ENCODE measurements at regions not wholly inside any gene's neighbourhood (a gene's known extent, or its start where the extent isn't known, plus 50 kb on each side); places are given as distances from the start of the nearest gene placed in this dataset.

- no peak for FAIRE-seq
- H3K9ac ChIP-seq (ENCODE audit: control insufficient read depth, extremely low read depth, insufficient read depth, low read length), result no peak overlapping the region
- dilution Hi-C loops (cut with MboI; ENCODE audit: extremely low pct_ligation_motif_present, low sequenced_read_pairs), result no loop called here
These were observed 1078.8 kb downstream of the TAF11L14 start for GRCh38 chr5:18712936-18713485.

GRCh38 chr5:18720002-18720401 is 1085.7 kb downstream of the TAF11L14 start:
- FAIRE-seq, result no peak
- Histone ChIP-seq H2AFZ (ENCODE audit: control insufficient read depth, low read length) (no peak overlapping the region), H3K4me3 (ENCODE audit: control insufficient read depth in 2 of 3, extremely low read depth in 1 of 3, insufficient read depth in 2 of 3, low read depth in 1 of 3, low read length in 3 of 3) (no peak overlapping the region), H3K27me3 (ENCODE audit: control insufficient read depth, extremely low read depth, insufficient read depth, low read length) (no peaks in the 10 kb centered on the region), H3K9me3 (ENCODE audit: control insufficient read depth, low read depth, low read length) (no peaks in the 10 kb centered on the region), H3K9me1 (ENCODE audit: control insufficient read depth, extremely low read depth, insufficient read depth, low read length) (no peaks in the 10 kb centered on the region), H3K27ac (ENCODE audit: control insufficient read depth, insufficient read depth, low read length) (no peak overlapping the region), H3K4me2 (ENCODE audit: control insufficient read depth, extremely low read depth, insufficient read depth, low read depth, low read length) (no peak overlapping the region), H3K36me3 (ENCODE audit: control insufficient read depth in 2 of 2, extremely low read depth in 1 of 2, insufficient read depth in 2 of 2, low read length in 2 of 2) (no peaks in the 10 kb centered on the region), H4K20me1 (ENCODE audit: control insufficient read depth, extremely low read depth, insufficient read depth, low read length) (no peaks in the 10 kb centered on the region), H3K9ac (ENCODE audit: control insufficient read depth, extremely low read depth, insufficient read depth, low read length) (no peak overlapping the region), H3K4me1 (ENCODE audit: control insufficient read depth, extremely low read depth, insufficient read depth, low read length) (no peaks in the 10 kb centered on the region), H3K79me2 (ENCODE audit: control insufficient read depth, insufficient read depth, low read length) (no peaks in the 10 kb centered on the region)
- DNase-seq (ENCODE audit: low read depth, low spot score), result no peak
- dilution Hi-C loops (cut with MboI; ENCODE audit: extremely low pct_ligation_motif_present, low sequenced_read_pairs), result no loop called here
- TF ChIP-seq EZH2 (IDR thresholded peaks at IDR 0.05; ENCODE audit: low read length), result no peak
- TF ChIP-seq CTCF (optimal IDR thresholded peaks at IDR 0.05 in 1 of 3, IDR thresholded peaks at IDR 0.05 in 1 of 3, conservative IDR thresholded peaks at IDR 0.05 in 1 of 3; ENCODE audit: extremely low read depth in 1 of 3, insufficient read depth in 2 of 3, low read length in 3 of 3), result no peak

More at GRCh38 chr5:18712936-18713485, 1078.8 kb downstream of the TAF11L14 start:
- H3K79me2 ChIP-seq (ENCODE audit: control insufficient read depth, insufficient read depth, low read length), result no peaks in the 10 kb centered on the region
- DNase-seq (ENCODE audit: low read depth, low spot score), result no peak
- no peaks in the 10 kb centered on the region for H3K4me1 ChIP-seq (ENCODE audit: control insufficient read depth, extremely low read depth, insufficient read depth, low read length)
- H3K36me3 ChIP-seq (ENCODE audit: control insufficient read depth in 2 of 2, extremely low read depth in 1 of 2, insufficient read depth in 2 of 2, low read length in 2 of 2), result no peaks in the 10 kb centered on the region
- H3K27ac ChIP-seq (ENCODE audit: control insufficient read depth, insufficient read depth, low read length), result no peak overlapping the region
- no peak overlapping the region for H3K4me2 ChIP-seq (ENCODE audit: control insufficient read depth, extremely low read depth, insufficient read depth, low read depth, low read length)
- no peaks in the 10 kb centered on the region for H4K20me1 ChIP-seq (ENCODE audit: control insufficient read depth, extremely low read depth, insufficient read depth, low read length)
- no peaks in the 10 kb centered on the region for H3K9me1 ChIP-seq (ENCODE audit: control insufficient read depth, extremely low read depth, insufficient read depth, low read length)
- H3K9me3 ChIP-seq (ENCODE audit: control insufficient read depth, low read depth, low read length), result no peaks in the 10 kb centered on the region
- H3K4me3 ChIP-seq (ENCODE audit: control insufficient read depth in 2 of 3, extremely low read depth in 1 of 3, insufficient read depth in 2 of 3, low read depth in 1 of 3, low read length in 3 of 3), result no peak overlapping the region
- no peaks in the 10 kb centered on the region for H3K27me3 ChIP-seq (ENCODE audit: control insufficient read depth, extremely low read depth, insufficient read depth, low read length)
- TF ChIP-seq EZH2 (IDR thresholded peaks at IDR 0.05; ENCODE audit: low read length) (no peak), CTCF (optimal IDR thresholded peaks at IDR 0.05 in 1 of 3, IDR thresholded peaks at IDR 0.05 in 1 of 3, conservative IDR thresholded peaks at IDR 0.05 in 1 of 3; ENCODE audit: extremely low read depth in 1 of 3, insufficient read depth in 2 of 3, low read length in 3 of 3) (no peak)
- H2AFZ ChIP-seq (ENCODE audit: control insufficient read depth, low read length), result no peak overlapping the region
